WTC11 (cell line): ENCODE measurements at regions not wholly inside any gene's neighbourhood (a gene's known extent, or its start where the extent isn't known, plus 50 kb on each side); places are given as distances from the start of the nearest gene placed in this dataset.

Experiments used
- ATAC-seq: fragments of 200-7000 bp; cut with Tn5 transposase; 2 replicates; pipeline ENCODE4 v1.10.0; 2021; ENCODE audit warnings: mild to moderate bottlenecking, moderate library complexity
- CTCF ChIA-PET: fragments of 300-600 bp; sonication (Branson Sonifier 250); formaldehyde crosslinking; loops from one replicate; lab custom pipeline; 2021; ENCODE audit warnings: antibody characterized with exemption; lab: Charles Lee
- POLR2A ChIA-PET: fragments of 350-600 bp; sonication (Branson Sonifier 250); formaldehyde crosslinking; loops from one replicate; lab custom pipeline; 2021; ENCODE audit warnings: antibody characterized with exemption; lab: Charles Lee
- DNase-seq: peaks from one replicate; pipeline ENCODE4 v3.0.0; 2021; ENCODE audit warnings: low spot score
- H3K27ac Mint-ChIP-seq: 2 replicates; pipeline ENCODE4 v1.8.0; 2021; ENCODE audit warnings: mixed read lengths
- H3K27me3 Mint-ChIP-seq: 2 replicates; pipeline ENCODE4 v1.8.0; 2021; ENCODE audit warnings: low read depth, mild to moderate bottlenecking, moderate library complexity, mixed read lengths
- H3K36me3 Mint-ChIP-seq: 2 replicates; pipeline ENCODE4 v1.8.0; 2021; ENCODE audit warnings: mixed read lengths
- H3K4me1 Mint-ChIP-seq: 2 replicates; pipeline ENCODE4 v1.8.0; 2022; ENCODE audit warnings: mixed read lengths
- H3K4me3 Mint-ChIP-seq: 2 replicates; pipeline ENCODE4 v1.8.0; 2021; ENCODE audit warnings: mild to moderate bottlenecking, moderate library complexity, mixed read lengths
- H3K9me3 Mint-ChIP-seq: 2 replicates; pipeline ENCODE4 v1.8.0; 2021; ENCODE audit warnings: mixed read lengths
- AFF4 ChIP-seq: sonication (generic); formaldehyde crosslinking; IDR thresholded peaks from 2 replicates; pipeline ENCODE4 v1.8.1; 2023; ENCODE audit warnings: mild to moderate bottlenecking, missing genetic modification reagents, borderline replicate concordance
- ARID4B ChIP-seq: sonication (generic); formaldehyde crosslinking; IDR thresholded peaks from 2 replicates; pipeline ENCODE4 v1.8.0; 2023; ENCODE audit warnings: missing genetic modification reagents, mild to moderate bottlenecking, borderline replicate concordance
- ATF3 ChIP-seq: sonication (generic); formaldehyde crosslinking; conservative IDR thresholded peaks from 2 replicates; pipeline ENCODE4 v1.8.1; 2022; ENCODE audit warnings: mild to moderate bottlenecking, missing genetic modification reagents
- FOXK1 ChIP-seq: sonication (generic); formaldehyde crosslinking; IDR thresholded peaks from 2 replicates; pipeline ENCODE4 v1.8.0; 2022; ENCODE audit warnings: mild to moderate bottlenecking, moderate library complexity, missing genetic modification reagents
- GTF2I ChIP-seq: fragments of 250-450 bp; sonication (Bioruptor Pico); conservative IDR thresholded peaks from 2 replicates; pipeline ENCODE4 v1.4.0; 2021; ENCODE audit warnings: mild to moderate bottlenecking
- HMGXB4 ChIP-seq: sonication (generic); formaldehyde crosslinking; IDR thresholded peaks from 2 replicates; pipeline ENCODE4 v1.8.1; 2023; ENCODE audit warnings: mild to moderate bottlenecking, moderate library complexity, missing genetic modification reagents
- MYBL2 ChIP-seq: sonication (generic); formaldehyde crosslinking; IDR thresholded peaks from 2 replicates; pipeline ENCODE4 v1.8.1; 2023; ENCODE audit warnings: mild to moderate bottlenecking, moderate library complexity, missing genetic modification reagents
- NFE2L1 ChIP-seq: sonication (generic); formaldehyde crosslinking; IDR thresholded peaks from 2 replicates; pipeline ENCODE4 v1.8.1; 2023; ENCODE audit warnings: missing genetic modification reagents
- PRDM15 ChIP-seq: sonication (generic); formaldehyde crosslinking; IDR thresholded peaks from 2 replicates; pipeline ENCODE4 v1.8.0; 2022; ENCODE audit warnings: missing genetic modification reagents
- PRRX2 ChIP-seq: fragments of 250-450 bp; sonication (Bioruptor Pico); IDR thresholded peaks from 2 replicates; pipeline ENCODE4 v1.8.0; 2021; ENCODE audit warnings: mild to moderate bottlenecking
- SMAD3 ChIP-seq: sonication (generic); formaldehyde crosslinking; IDR thresholded peaks from 2 replicates; pipeline ENCODE4 v1.8.0; 2022; ENCODE audit warnings: missing genetic modification reagents, mild to moderate bottlenecking, borderline replicate concordance
- SP1 ChIP-seq: sonication (generic); formaldehyde crosslinking; conservative IDR thresholded peaks from 2 replicates; pipeline ENCODE4 v1.8.1; 2022; ENCODE audit warnings: missing genetic modification reagents
- ZNF219 ChIP-seq: sonication (generic); formaldehyde crosslinking; IDR thresholded peaks from 2 replicates; pipeline ENCODE4 v1.8.0; 2023; ENCODE audit warnings: missing genetic modification reagents, mild to moderate bottlenecking, borderline replicate concordance
- ZNF416 ChIP-seq: fragments of 250-450 bp; sonication (Bioruptor Pico); IDR thresholded peaks from 2 replicates; pipeline ENCODE4 v1.9.0; 2021; ENCODE audit warnings: mild to moderate bottlenecking, inconsistent platforms
- ZNF423 ChIP-seq: fragments of 250-450 bp; sonication (Bioruptor Pico); IDR thresholded peaks from 2 replicates; pipeline ENCODE4 v2.1.2; 2022; ENCODE audit warnings: mild to moderate bottlenecking, moderate library complexity
- ZNF425 ChIP-seq: fragments of 250-450 bp; sonication (Bioruptor Pico); conservative IDR thresholded peaks from 2 replicates; pipeline ENCODE4 v1.9.0; 2021; ENCODE audit warnings: mild to moderate bottlenecking
- ZNF512 ChIP-seq: sonication (generic); formaldehyde crosslinking; IDR thresholded peaks from 2 replicates; pipeline ENCODE4 v1.8.1; 2022; ENCODE audit warnings: missing genetic modification reagents, borderline replicate concordance

GRCh38 chr9:113800276-113800675, 75.8 kb upstream of the ZNF618 start (continued):
- TF ChIP-seq ATF3 (CRISPR knock-in tag) (no peak), ZNF425 (CRISPR knock-in tag) (no peak), SMAD3 (CRISPR knock-in tag) (no peak), PRDM15 (CRISPR knock-in tag) (no peak), AFF4 (CRISPR knock-in tag) (no peak)

GRCh38 chr9:113803811-113804589, 72.1 kb upstream of the ZNF618 start:
- DNase-seq: no peak
- no peaks in the 10 kb centered on the region for H3K27me3 Mint-ChIP-seq
- H3K4me1 Mint-ChIP-seq: peaks cover 3% of the 10 kb centered on the region; the same call in 1 of the 2 replicates
- no peaks in the 10 kb centered on the region for H3K9me3 Mint-ChIP-seq
- ATAC-seq: no peak
- ChIA-PET POLR2A (no interaction called here), CTCF (interaction anchor here (0.6 kb wide), 1 partner anchor 1713 kb away, joined by 4 read pairs; no protein-coding TSS in a partner anchor)
- H3K27ac Mint-ChIP-seq: no peak overlapping the region
- H3K4me3 Mint-ChIP-seq: no peak overlapping the region
- H3K36me3 Mint-ChIP-seq: no peaks in the 10 kb centered on the region
- TF ChIP-seq ZNF416 (CRISPR knock-in tag) (no peak), NFE2L1 (CRISPR knock-in tag) (no peak), ARID4B (CRISPR knock-in tag) (no peak), PRRX2 (CRISPR knock-in tag) (no peak), ZNF512 (CRISPR knock-in tag) (no peak), SP1 (CRISPR knock-in tag) (no peak), ZNF423 (CRISPR knock-in tag) (no peak), FOXK1 (CRISPR knock-in tag) (no peak), MYBL2 (CRISPR knock-in tag) (no peak), HMGXB4 (CRISPR knock-in tag) (no peak), GTF2I (CRISPR knock-in tag) (no peak), ZNF219 (CRISPR knock-in tag) (no peak)
